ENCODE measurements at regions not wholly inside any gene's neighbourhood (a gene's known extent, or its start where the extent isn't known, plus 50 kb on each side); places are given as distances from the start of the nearest gene placed in this dataset.

DNA sequence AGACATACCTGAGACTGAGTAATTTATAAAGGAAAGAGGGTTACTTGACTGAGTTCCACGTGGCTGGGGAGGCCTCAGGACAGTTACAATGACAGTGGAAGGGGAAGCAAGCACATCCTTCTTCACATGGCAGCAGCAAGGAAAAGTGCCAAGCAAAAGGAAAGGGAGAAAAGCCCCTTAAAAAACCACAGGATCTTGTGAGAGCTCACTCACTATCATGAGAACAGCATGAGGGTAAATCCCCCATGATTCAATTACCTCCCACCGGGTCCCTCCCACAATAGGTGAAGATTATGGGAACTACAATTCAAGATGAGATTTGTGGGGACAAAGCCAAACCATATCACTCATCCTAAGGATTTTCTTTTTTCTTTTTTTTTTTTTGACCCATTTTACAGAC lies 177.8 kb upstream of the EEA1 start:
- DNase-seq, result no peak

GRCh38 chr12:93107514-93108312 lies 178.6 kb upstream of the EEA1 start:
- DNase-seq, result no peak

GRCh38 chr12:93108985-93109384 lies 179.9 kb upstream of the EEA1 start:
- no peak for DNase-seq

- DNase-seq, result no peak
Observed at GRCh38 chr12:93109551-93110203, 180.6 kb upstream of the EEA1 start.

GRCh38 chr12:93111773-93112172 lies 182.7 kb upstream of the EEA1 start:
- no peak for DNase-seq

DNA sequence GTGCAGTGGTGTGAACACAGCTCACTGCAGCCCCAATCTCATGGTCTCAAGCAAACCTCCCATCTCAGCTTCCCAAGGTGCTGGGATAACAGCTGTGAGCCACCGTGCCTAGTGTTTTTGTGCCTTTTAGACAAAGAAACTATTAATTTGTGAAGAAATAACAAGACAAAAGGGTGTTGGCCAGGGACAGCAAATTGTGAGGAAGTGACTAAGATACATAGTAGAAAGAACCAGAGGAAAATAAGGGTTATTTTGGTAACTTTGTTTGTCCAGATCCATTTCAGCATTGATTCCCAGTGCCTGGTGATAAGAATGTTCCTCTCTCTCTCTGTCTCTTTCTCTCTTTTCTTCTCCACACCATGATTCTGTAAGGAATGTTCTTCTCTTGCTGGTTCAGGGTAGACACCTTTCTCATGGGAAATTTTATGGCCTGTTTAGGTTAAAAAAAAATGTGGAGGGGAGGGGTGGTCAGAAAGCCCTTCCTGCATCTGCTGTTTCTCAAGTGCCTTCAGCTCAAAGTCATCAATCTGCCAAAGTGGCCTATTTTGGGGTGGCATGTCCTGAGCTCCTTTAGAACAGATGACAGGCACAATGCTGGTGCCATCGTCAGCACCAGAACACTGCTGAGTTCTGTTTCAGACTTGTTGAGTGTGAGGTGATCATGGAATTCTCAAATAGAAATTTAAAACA lies 184.4 kb upstream of the EEA1 start:
- no peak for DNase-seq

GRCh38 chr12:93115198-93115601 lies 186.1 kb upstream of the EEA1 start:
- DNase-seq, result no peak

GRCh38 chr12:93115646-93116045 lies 186.6 kb upstream of the EEA1 start:
- DNase-seq, result no peak

DNA sequence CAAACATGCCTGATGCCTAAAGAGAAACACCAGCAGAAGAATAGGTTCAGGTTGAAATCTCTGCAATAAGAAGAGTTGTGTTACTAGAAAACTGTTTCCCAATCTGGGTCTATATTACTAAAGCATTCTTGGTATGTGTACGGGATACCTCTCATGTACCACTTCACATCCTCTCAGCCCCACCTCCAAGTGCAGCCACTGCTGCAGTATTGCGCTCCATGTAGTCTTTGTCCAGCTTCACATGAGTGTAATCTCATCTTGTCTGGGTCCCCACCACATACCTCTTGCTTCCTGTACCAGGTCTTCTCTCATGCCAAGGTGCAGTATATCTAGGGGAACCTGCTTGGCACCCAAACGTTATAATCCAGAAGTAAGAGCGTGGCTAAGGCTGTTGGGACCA lies 187.5 kb upstream of the EEA1 start:
- DNase-seq, result no peak

- DNase-seq, result no peak
Observed at GRCh38 chr12:93121729-93122488, 192.8 kb upstream of the EEA1 start.

- DNase-seq, result no peak
Observed at GRCh38 chr12:93122569-93123091, 193.5 kb upstream of the EEA1 start.

DNA sequence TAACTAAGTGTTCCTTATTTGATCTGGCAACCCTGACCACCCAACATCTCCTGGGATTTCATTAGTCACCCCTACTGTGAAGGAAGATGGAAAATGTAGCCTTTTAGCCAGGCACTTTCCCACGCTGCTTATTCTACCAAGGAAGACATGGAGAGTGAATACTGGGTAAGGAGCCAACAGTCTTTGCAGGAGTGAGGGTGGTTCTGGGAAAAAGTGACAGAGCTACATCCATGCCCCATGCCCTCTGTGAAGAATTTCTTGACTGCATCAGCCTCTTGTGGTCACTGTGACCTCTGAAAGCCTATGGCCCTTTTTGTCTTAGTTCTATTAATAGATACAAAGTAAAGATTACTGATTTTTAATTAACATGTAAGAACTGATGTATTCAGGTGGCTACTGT lies 196.0 kb upstream of the EEA1 start:
- DNase-seq, result no peak

- no peak for DNase-seq
Observed at GRCh38 chr12:93126069-93126474, 197.0 kb upstream of the EEA1 start.

DNA sequence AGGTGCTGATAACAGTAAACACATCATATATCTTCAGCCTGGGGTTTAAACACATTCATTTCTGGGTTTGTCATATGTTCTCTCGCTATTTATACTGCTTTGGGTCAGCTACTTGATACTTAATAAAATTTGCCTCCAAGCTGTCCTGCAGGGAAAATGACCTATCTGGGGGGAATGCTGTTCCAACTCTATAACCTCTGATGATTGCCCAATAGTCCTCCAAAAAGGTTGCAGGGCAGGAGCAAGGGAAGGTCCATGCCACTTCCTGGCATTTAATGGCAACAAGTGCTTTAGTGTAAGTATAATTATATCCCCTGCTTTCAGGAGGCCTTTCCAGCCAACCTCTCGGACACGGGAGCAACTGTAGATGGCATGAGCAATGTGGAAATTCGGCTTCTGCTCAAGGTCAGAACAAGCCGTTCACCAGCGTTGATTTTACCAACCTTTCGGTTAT lies 198.0 kb upstream of the EEA1 start:
- no peak for DNase-seq

DNA sequence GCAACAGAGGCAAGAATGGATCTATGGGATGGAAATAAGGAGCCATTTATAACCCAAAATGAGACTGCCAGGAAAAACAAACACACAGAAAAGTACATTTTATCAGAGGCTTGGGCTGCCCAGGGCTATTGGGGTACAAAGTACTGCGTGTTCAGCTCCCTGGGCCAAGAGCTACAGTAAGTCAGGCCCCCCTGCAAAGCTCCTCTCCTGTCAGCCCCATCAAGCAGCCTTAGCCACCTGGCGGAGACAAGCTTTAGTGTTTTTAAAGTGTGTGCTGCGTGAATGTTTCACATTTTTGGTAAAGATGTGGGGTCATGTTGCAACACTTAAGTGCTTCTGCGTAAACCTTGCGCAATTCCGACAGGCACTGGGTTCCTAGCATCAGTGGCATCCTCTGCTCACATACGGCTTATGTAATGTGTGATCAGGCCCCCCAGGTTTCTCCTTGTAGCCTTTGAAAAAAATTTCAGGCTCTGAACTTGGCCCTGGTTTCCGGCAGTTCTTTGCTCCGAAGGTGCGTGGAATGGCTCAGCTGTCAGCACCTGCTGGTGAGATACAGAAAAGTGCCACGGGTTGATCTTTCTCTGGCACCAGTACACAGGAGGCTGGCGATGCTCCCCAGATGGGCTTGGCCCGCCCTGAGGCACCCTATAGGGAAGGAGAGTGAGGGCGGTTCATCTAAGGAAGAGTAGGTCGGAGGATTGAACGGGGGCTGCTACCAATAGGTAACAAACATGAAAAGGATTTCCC lies 198.7 kb upstream of the EEA1 start:
- no peak for DNase-seq

GRCh38 chr12:93128332-93128707 lies 199.2 kb upstream of the EEA1 start:
- no peak for DNase-seq

- DNase-seq, result no peak
Observed at GRCh38 chr12:93130366-93131054, 201.4 kb upstream of the EEA1 start.

- no peak for DNase-seq
Observed at GRCh38 chr12:93133361-93133760, 204.3 kb upstream of the EEA1 start.

DNA sequence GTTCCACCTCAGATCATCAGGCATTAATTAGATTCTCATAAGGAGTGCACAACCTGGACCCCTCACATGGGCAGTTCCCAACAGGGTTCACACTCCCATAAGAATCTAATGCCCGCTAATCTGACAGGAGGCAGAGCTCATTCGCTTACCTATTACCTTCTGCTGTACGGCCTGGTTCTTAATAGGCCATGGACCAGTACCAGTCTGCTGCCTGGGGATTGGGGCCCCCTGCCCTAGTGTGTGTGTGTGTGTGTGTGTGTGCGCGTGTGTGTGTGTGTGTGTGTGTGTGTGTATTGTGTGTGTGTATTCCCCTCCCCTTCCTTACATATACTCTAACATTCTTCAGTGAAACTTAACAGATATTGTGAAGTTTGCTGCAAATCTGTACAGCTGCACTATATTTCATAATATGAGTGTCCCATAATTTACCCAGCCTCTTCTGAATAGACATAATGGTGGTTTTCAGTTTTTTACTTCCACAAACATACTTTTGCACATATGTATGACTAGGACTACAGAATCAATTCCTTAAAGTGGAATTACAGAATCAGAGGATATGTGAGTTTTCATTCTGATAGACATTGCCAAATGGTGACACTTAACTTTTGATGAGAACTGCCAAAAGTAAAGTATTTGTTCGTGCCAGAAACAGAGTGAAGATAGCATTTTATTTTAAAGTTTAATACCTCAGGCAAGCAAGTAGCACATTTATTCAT lies 205.2 kb upstream of the EEA1 start:
- DNase-seq, result no peak

DNA sequence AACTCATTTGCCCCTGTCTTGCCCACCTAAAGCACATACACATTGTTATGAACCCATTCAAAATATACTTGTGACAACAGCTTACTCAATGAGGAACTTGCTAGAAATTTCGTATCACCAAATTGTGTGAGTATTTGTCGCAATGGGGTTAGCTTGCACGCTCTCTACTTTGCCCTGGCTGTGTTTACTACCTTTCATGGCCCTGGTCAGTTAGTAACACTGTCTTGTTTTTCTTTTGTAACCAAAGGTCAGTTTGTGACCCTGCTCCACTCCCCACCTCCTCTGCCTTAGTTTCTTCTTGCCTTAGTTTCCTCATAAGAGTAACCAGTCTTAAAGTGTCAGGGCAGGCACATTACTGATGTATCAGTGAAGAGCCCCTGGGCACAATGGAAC lies 205.8 kb upstream of the EEA1 start:
- DNase-seq, result no peak

Measured in T-helper 1 cell (primary cell).